C4-2B (cell line): ENCODE measurements at regions not wholly inside any gene's neighbourhood (a gene's known extent, or its start where the extent isn't known, plus 50 kb on each side); places are given as distances from the start of the nearest gene placed in this dataset.
"Not testable (repeated sequence)": the region's sequence is repeated elsewhere in the genome, so short reads cannot be mapped to it uniquely, and the experiment has no call there.

Experiments used
- ZFX ChIP-seq: fragments of 450-650 bp; IDR thresholded peaks from 2 replicates; pipeline ENCODE4 v1.6.1; 2017
- TF ChIP-seq, protein P1 (sequence below): fragments of 450-650 bp; conservative IDR thresholded peaks from 2 replicates; pipeline ENCODE4 v1.5.1; 2017; ENCODE audit warnings: mild to moderate bottlenecking

- TF ChIP-seq, protein P1, sequence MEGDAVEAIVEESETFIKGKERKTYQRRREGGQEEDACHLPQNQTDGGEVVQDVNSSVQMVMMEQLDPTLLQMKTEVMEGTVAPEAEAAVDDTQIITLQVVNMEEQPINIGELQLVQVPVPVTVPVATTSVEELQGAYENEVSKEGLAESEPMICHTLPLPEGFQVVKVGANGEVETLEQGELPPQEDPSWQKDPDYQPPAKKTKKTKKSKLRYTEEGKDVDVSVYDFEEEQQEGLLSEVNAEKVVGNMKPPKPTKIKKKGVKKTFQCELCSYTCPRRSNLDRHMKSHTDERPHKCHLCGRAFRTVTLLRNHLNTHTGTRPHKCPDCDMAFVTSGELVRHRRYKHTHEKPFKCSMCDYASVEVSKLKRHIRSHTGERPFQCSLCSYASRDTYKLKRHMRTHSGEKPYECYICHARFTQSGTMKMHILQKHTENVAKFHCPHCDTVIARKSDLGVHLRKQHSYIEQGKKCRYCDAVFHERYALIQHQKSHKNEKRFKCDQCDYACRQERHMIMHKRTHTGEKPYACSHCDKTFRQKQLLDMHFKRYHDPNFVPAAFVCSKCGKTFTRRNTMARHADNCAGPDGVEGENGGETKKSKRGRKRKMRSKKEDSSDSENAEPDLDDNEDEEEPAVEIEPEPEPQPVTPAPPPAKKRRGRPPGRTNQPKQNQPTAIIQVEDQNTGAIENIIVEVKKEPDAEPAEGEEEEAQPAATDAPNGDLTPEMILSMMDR: not testable (repeated sequence)
- TF ChIP-seq ZFX: not testable (repeated sequence)
Observed at GRCh38 chr10:3373374-3374027, 200.9 kb upstream of the PITRM1 start.
